ENCODE measurements at regions not wholly inside any gene's neighbourhood (a gene's known extent, or its start where the extent isn't known, plus 50 kb on each side); places are given as distances from the start of the nearest gene placed in this dataset.

- TF ChIP-seq CTCF (IDR thresholded peaks at IDR 0.05; ENCODE audit: low read depth, low read length, missing control alignments), result no peak
- no peak for DNase-seq (ENCODE audit: extremely low read depth, low read depth)
- no peak overlapping the region for H3K4me3 ChIP-seq (replicated peaks; ENCODE audit: low read depth, low read length)
Observed at GRCh38 chr10:44589944-44590449, 205.1 kb upstream of the CXCL12 start.

- H3K4me3 ChIP-seq (replicated peaks; ENCODE audit: low read depth, low read length), result no peak overlapping the region
- TF ChIP-seq CTCF (IDR thresholded peaks at IDR 0.05; ENCODE audit: low read depth, low read length, missing control alignments), result no peak
- DNase-seq (ENCODE audit: extremely low read depth, low read depth), result no peak
Observed at GRCh38 chr10:44591911-44592310, 207.0 kb upstream of the CXCL12 start.

GRCh38 chr10:44593952-44594351, 209.1 kb upstream of the CXCL12 start:
- no peak for DNase-seq (ENCODE audit: extremely low read depth, low read depth)

GRCh38 chr10:44607116-44607515, 222.2 kb upstream of the CXCL12 start:
- H3K4me3 ChIP-seq (replicated peaks; ENCODE audit: low read depth, low read length), result no peak overlapping the region
- TF ChIP-seq CTCF (IDR thresholded peaks at IDR 0.05; ENCODE audit: low read depth, low read length, missing control alignments), result no peak
- no peak for DNase-seq (ENCODE audit: extremely low read depth, low read depth)

More at GRCh38 chr10:44593952-44594351, 209.1 kb upstream of the CXCL12 start:
- no peak overlapping the region for H3K4me3 ChIP-seq (replicated peaks; ENCODE audit: low read depth, low read length)
- TF ChIP-seq CTCF (IDR thresholded peaks at IDR 0.05; ENCODE audit: low read depth, low read length, missing control alignments), result no peak

- H3K4me3 ChIP-seq (replicated peaks; ENCODE audit: low read depth, low read length), result no peak overlapping the region
- DNase-seq (ENCODE audit: extremely low read depth, low read depth), result no peak
- TF ChIP-seq CTCF (IDR thresholded peaks at IDR 0.05; ENCODE audit: low read depth, low read length, missing control alignments), result no peak
Observed at GRCh38 chr10:44618910-44619309, 234.0 kb upstream of the CXCL12 start.

GRCh38 chr10:44619521-44619920, 234.6 kb upstream of the CXCL12 start:
- no peak for DNase-seq (ENCODE audit: extremely low read depth, low read depth)
- no peak overlapping the region for H3K4me3 ChIP-seq (replicated peaks; ENCODE audit: low read depth, low read length)
- TF ChIP-seq CTCF (IDR thresholded peaks at IDR 0.05; ENCODE audit: low read depth, low read length, missing control alignments), result no peak

GRCh38 chr10:44619975-44620374, 235.1 kb upstream of the CXCL12 start:
- DNase-seq (ENCODE audit: extremely low read depth, low read depth), result no peak
- no peak for TF ChIP-seq CTCF (IDR thresholded peaks at IDR 0.05; ENCODE audit: low read depth, low read length, missing control alignments)
- no peak overlapping the region for H3K4me3 ChIP-seq (replicated peaks; ENCODE audit: low read depth, low read length)
